SIG-M5 treated with dmso at 0.1 percent for 504 hours (cell line): ENCODE measurements at regions not wholly inside any gene's neighbourhood (a gene's known extent, or its start where the extent isn't known, plus 50 kb on each side); places are given as distances from the start of the nearest gene placed in this dataset.
"Not testable (repeated sequence)": the region's sequence is repeated elsewhere in the genome, so short reads cannot be mapped to it uniquely, and the experiment has no call there.

Source experiments
- DNase-seq: peaks from one replicate; lab custom pipeline; 2025; ENCODE audit not compliant: unreplicated experiment; lab: John Stamatoyannopoulos, UW

- no peak for DNase-seq
Observed at GRCh38 chr20:39751557-39752137, 789.5 kb downstream of the DHX35 start.

GRCh38 chr20:39745380-39745779 is 783.2 kb downstream of the DHX35 start:
- no peak for DNase-seq

- DNase-seq: no peak
Observed at GRCh38 chr20:39738651-39739050, 776.5 kb downstream of the DHX35 start.

GRCh38 chr20:39736434-39737327 is 774.5 kb downstream of the DHX35 start:
- DNase-seq: no peak

- DNase-seq: not testable (repeated sequence)
Observed at GRCh38 chr20:39725513-39725912, 763.4 kb downstream of the DHX35 start.

- DNase-seq: no peak
Observed at GRCh38 chr20:39719293-39719692, 757.1 kb downstream of the DHX35 start.

- no peak for DNase-seq
Observed at GRCh38 chr20:39717936-39718335, 755.8 kb downstream of the DHX35 start.

- DNase-seq: no peak
Observed at GRCh38 chr20:39716796-39717341, 754.7 kb downstream of the DHX35 start.

GRCh38 chr20:39713076-39713840 is 751.1 kb downstream of the DHX35 start:
- no peak for DNase-seq

- DNase-seq: no peak
Observed at GRCh38 chr20:39706184-39706663, 744.1 kb downstream of the DHX35 start.

- DNase-seq: no peak
Observed at GRCh38 chr20:39705032-39705431, 742.9 kb downstream of the DHX35 start.

- DNase-seq: not testable (repeated sequence)
Observed at GRCh38 chr20:39703357-39703756, 741.2 kb downstream of the DHX35 start.

- no peak for DNase-seq
Observed at GRCh38 chr20:39702701-39703349, 740.7 kb downstream of the DHX35 start.

GRCh38 chr20:39700528-39700927 is 738.4 kb downstream of the DHX35 start:
- DNase-seq: no peak

- DNase-seq: no peak
Observed at GRCh38 chr20:39699166-39699725, 737.1 kb downstream of the DHX35 start.

GRCh38 chr20:39698752-39699151 is 736.6 kb downstream of the DHX35 start:
- no peak for DNase-seq

GRCh38 chr20:39691151-39691862 is 729.2 kb downstream of the DHX35 start:
- no peak for DNase-seq

- DNase-seq: no peak
Observed at GRCh38 chr20:39676857-39677391, 714.8 kb downstream of the DHX35 start.

- no peak for DNase-seq
Observed at GRCh38 chr20:39676241-39676640, 714.1 kb downstream of the DHX35 start.

- DNase-seq: no peak
Observed at GRCh38 chr20:39674842-39675241, 712.7 kb downstream of the DHX35 start.
